ENCODE measurements at regions not wholly inside any gene's neighbourhood (a gene's known extent, or its start where the extent isn't known, plus 50 kb on each side); places are given as distances from the start of the nearest gene placed in this dataset.

- ATAC-seq (ENCODE audit: low read depth) = no peak
- intact Hi-C loops (cut with micrococcal nuclease) = no loop called here
Measured at GRCh38 chr3:71974786-71975185, 189.8 kb upstream of the PROK2 start.

More at GRCh38 chr3:71974786-71975185, 189.8 kb upstream of the PROK2 start:
- H4K5ac ChIP-seq (ENCODE audit: low read depth, low read length) = no peak overlapping the region
- TF ChIP-seq RFX5 (IDR thresholded peaks at IDR 0.05; ENCODE audit: low read depth, low read length) (no peak), BHLHE40 (IDR thresholded peaks at IDR 0.05; ENCODE audit: low read depth, low read length) (no peak), FOS (IDR thresholded peaks at IDR 0.05; ENCODE audit: low read depth, low read length) (no peak), USF2 (IDR thresholded peaks at IDR 0.05; ENCODE audit: low read depth, low read length) (no peak), POLR2A (IDR thresholded peaks at IDR 0.05; ENCODE audit: low read depth, low read length) (no peak)
- H4K91ac ChIP-seq (ENCODE audit: insufficient read depth, low read depth, low read length) = no peak overlapping the region
- H3K4ac ChIP-seq (ENCODE audit: low read depth, low read length) = no peak overlapping the region
- H3K56ac ChIP-seq (ENCODE audit: extremely low read depth, insufficient read depth, low read length) = no peak overlapping the region
- H2AFZ ChIP-seq (replicated peaks; ENCODE audit: low read length, poor library complexity) = no peak overlapping the region
- ChIA-PET CTCF (no interaction called here), POLR2A (ENCODE audit: unreplicated experiment) (no interaction called here)
- no peak overlapping the region for H2BK5ac ChIP-seq (ENCODE audit: low read depth, low read length, poor library complexity, severe bottlenecking)
- H3K9me1 ChIP-seq (ENCODE audit: insufficient read depth, low read length) = no peaks in the 10 kb centered on the region
- no peak overlapping the region for H2AK9ac ChIP-seq (replicated peaks; ENCODE audit: low read depth, low read length, poor library complexity)
- no peak overlapping the region for H2BK120ac ChIP-seq (ENCODE audit: low read depth, low read length)
- DNase-seq = no peak
- no peak overlapping the region for H2BK20ac ChIP-seq (ENCODE audit: low read depth, low read length)
- in situ Hi-C loops (cut with MboI; ENCODE audit: low sequenced_read_pairs) = no loop called here
- H3K4me3 ChIP-seq (ENCODE audit: insufficient read depth, low read depth, low read length) = no peak overlapping the region
- H3K36me3 ChIP-seq (ENCODE audit: control insufficient read depth, insufficient read depth, low read length) = no peaks in the 10 kb centered on the region
- H2BK15ac ChIP-seq (ENCODE audit: low read depth, low read length) = no peak overlapping the region
- no peaks in the 10 kb centered on the region for H3K4me1 ChIP-seq (ENCODE audit: control insufficient read depth, insufficient read depth, low read length)
- dilution Hi-C loops (cut with HindIII; ENCODE audit: low sequenced_read_pairs, unreplicated experiment) = no loop called here
- no peak overlapping the region for H3K18ac ChIP-seq (ENCODE audit: low read depth, low read length)
- no peak overlapping the region for H3K27ac ChIP-seq (ENCODE audit: insufficient read depth, low read length)
- no peak overlapping the region for H3K4me2 ChIP-seq (ENCODE audit: low read depth, low read length)
- H3K14ac ChIP-seq (replicated peaks; ENCODE audit: low read depth, low read length) = no peak overlapping the region
- H3K9ac ChIP-seq (ENCODE audit: low read depth, low read length) = no peak overlapping the region
- WGBS, 2 experiments (ENCODE audit: extremely low coverage in 2 of 2, insufficient read length in 1 of 2) = no CpG with 5 or more reads among the region's 3 CpGs
- peaks cover 2% of the 10 kb centered on the region; the same call in 1 of the 2 replicates for H3K9me3 ChIP-seq (ENCODE audit: control insufficient read depth, insufficient read depth, low read length)
- no peak overlapping the region for H2AK5ac ChIP-seq (ENCODE audit: low read depth, low read length)
- no peaks in the 10 kb centered on the region for H4K20me1 ChIP-seq (ENCODE audit: insufficient read depth, low read length)
- H3K79me1 ChIP-seq (ENCODE audit: low read depth in 1 of 2, low read length in 2 of 2) = no peaks in the 10 kb centered on the region
- H3K27me3 ChIP-seq (ENCODE audit: control insufficient read depth, insufficient read depth, low read length) = peaks cover 19% of the 10 kb centered on the region
- H4K8ac ChIP-seq (ENCODE audit: low read depth in 2 of 2, low read length in 2 of 2) = no peak overlapping the region
- H3K23ac ChIP-seq (ENCODE audit: low read depth, low read length) = no peak overlapping the region
- BruUV-seq (replicated peaks) = no TSS peak

Data from IMR-90 (cell line).